OCI-LY3 (cell line): ENCODE measurements at regions not wholly inside any gene's neighbourhood (a gene's known extent, or its start where the extent isn't known, plus 50 kb on each side); places are given as distances from the start of the nearest gene placed in this dataset.
A peak's percentile ranks its signal among the peaks of the same experiment; 100 is the strongest.

ENCODE experiments used
- H2AFZ ChIP-seq: fragments of 200-600, 300-600 bp; shearing (Covaris generic); 2 replicates; pipeline ENCODE4 v1.6.0; 2014; ENCODE audit warnings: antibody characterized with exemption, low read depth, low read length
- H3K27ac ChIP-seq: fragments of 200-600, 300-600 bp; sonication (generic); 2 replicates; pipeline ENCODE4 v1.5.1; 2014; ENCODE audit warnings: mild to moderate bottlenecking, low read length, moderate library complexity, mixed read lengths
- H3K27me3 ChIP-seq: fragments of 200-600, 300-600 bp; sonication (generic); 2 replicates; pipeline ENCODE4 v1.6.1; 2014; ENCODE audit warnings: low read depth, low read length, mixed read lengths
- H3K36me3 ChIP-seq: fragments of 200-600, 300-600 bp; sonication (generic); replicated peaks from 2 replicates; pipeline ENCODE3; 2014; ENCODE audit warnings: low read depth, low read length, mixed read lengths
- H3K4me1 ChIP-seq: fragments of 300-600, 200-600 bp; sonication (generic); 2 replicates; pipeline ENCODE4 v1.6.1; 2014; ENCODE audit warnings: low read length, mixed read lengths
- H3K4me2 ChIP-seq: fragments of 200-600, 300-600 bp; sonication (generic); 2 replicates; pipeline ENCODE4 v1.6.1; 2014; ENCODE audit warnings: low read length, mixed read lengths
- H3K4me3 ChIP-seq: fragments of 300-600, 200-600 bp; sonication (generic); 2 replicates; pipeline ENCODE4 v1.5.1; 2014; ENCODE audit warnings: antibody characterized with exemption, mild to moderate bottlenecking, low read length, moderate library complexity
- H3K79me2 ChIP-seq: fragments of 300-600, 200-600 bp; shearing (Covaris generic); 2 replicates; pipeline ENCODE4 v1.6.1; 2014; ENCODE audit warnings: mild to moderate bottlenecking, low read length, mixed read lengths
- H3K9ac ChIP-seq: fragments of 300-600, 200-600 bp; shearing (Covaris generic); 2 replicates; pipeline ENCODE4 v1.6.0; 2014; ENCODE audit warnings: mild to moderate bottlenecking, low read length, moderate library complexity
- H3K9me3 ChIP-seq: fragments of 200-600, 300-600 bp; shearing (Covaris generic); 2 replicates; pipeline ENCODE4 v1.6.1; 2014; ENCODE audit warnings: low read length, mixed read lengths; ENCODE audit not compliant: insufficient read depth
- H4K20me1 ChIP-seq: fragments of 200-600, 300-600 bp; sonication (generic); 2 replicates; pipeline ENCODE4 v1.6.1; 2016; ENCODE audit warnings: low read length, mixed read lengths; ENCODE audit not compliant: insufficient read depth
- CTCF ChIP-seq: fragments of 200-600, 300-600 bp; sonication (generic); IDR thresholded peaks from 2 replicates; pipeline ENCODE4 v1.5.1; 2014; ENCODE audit warnings: antibody characterized with exemption, low read length, low read depth
- EZH2phosphoT487 ChIP-seq: fragments of 200-600 bp; shearing (Covaris generic); IDR thresholded peaks from 2 replicates; pipeline ENCODE4 v1.6.1; 2018; ENCODE audit warnings: antibody characterized with exemption, mixed run types, low read depth

- TF ChIP-seq CTCF (no peak), EZH2phosphoT487 (no peak)
- no peaks in the 10 kb centered on the region for H3K4me1 ChIP-seq
- no peaks in the 10 kb centered on the region for H3K36me3 ChIP-seq
- H3K27me3 ChIP-seq = no peaks in the 10 kb centered on the region
- no peak overlapping the region for H3K4me2 ChIP-seq
- no peaks in the 10 kb centered on the region for H4K20me1 ChIP-seq
- no peaks in the 10 kb centered on the region for H3K9me3 ChIP-seq
- H2AFZ ChIP-seq = no peak overlapping the region
- no peaks in the 10 kb centered on the region for H3K79me2 ChIP-seq
- H3K27ac ChIP-seq = no peak overlapping the region
- H3K9ac ChIP-seq = no peak overlapping the region
- H3K4me3 ChIP-seq = no peak overlapping the region
These were observed 224.8 kb downstream of the SOCS6 start for GRCh38 chr18:70513502-70514171.

GRCh38 chr18:70507970-70508369, 219.1 kb downstream of the SOCS6 start:
- Histone ChIP-seq H3K27ac (no peak overlapping the region), H3K36me3 (no peaks in the 10 kb centered on the region), H3K27me3 (no peaks in the 10 kb centered on the region), H3K9me3 (no peaks in the 10 kb centered on the region), H4K20me1 (no peaks in the 10 kb centered on the region), H3K79me2 (no peaks in the 10 kb centered on the region), H3K9ac (no peak overlapping the region), H3K4me2 (no peak overlapping the region), H3K4me3 (no peak overlapping the region), H3K4me1 (no peaks in the 10 kb centered on the region), H2AFZ (no peak overlapping the region)
- no peak for TF ChIP-seq EZH2phosphoT487
- no peak for TF ChIP-seq CTCF

GRCh38 chr18:70506511-70506910, 217.7 kb downstream of the SOCS6 start:
- Histone ChIP-seq H3K36me3 (no peaks in the 10 kb centered on the region), H4K20me1 (no peaks in the 10 kb centered on the region), H3K27ac (no peak overlapping the region), H3K4me2 (no peak overlapping the region), H3K9me3 (no peaks in the 10 kb centered on the region), H3K4me1 (no peaks in the 10 kb centered on the region), H3K9ac (no peak overlapping the region), H3K4me3 (no peak overlapping the region), H3K79me2 (no peaks in the 10 kb centered on the region), H3K27me3 (peaks cover 4% of the 10 kb centered on the region; the same call in 1 of the 2 replicates), H2AFZ (0 out of 2 replicates have a peak overlapping the region, but pooled peaks have one; percentile 9)
- TF ChIP-seq CTCF (no peak), EZH2phosphoT487 (no peak)

- H3K36me3 ChIP-seq = no peaks in the 10 kb centered on the region
- TF ChIP-seq EZH2phosphoT487 = no peak
- no peak for TF ChIP-seq CTCF
- H3K9ac ChIP-seq = no peak overlapping the region
- H2AFZ ChIP-seq = no peak overlapping the region
- H3K4me3 ChIP-seq = no peak overlapping the region
- no peaks in the 10 kb centered on the region for H3K79me2 ChIP-seq
- H3K4me1 ChIP-seq = no peaks in the 10 kb centered on the region
- peaks cover 6% of the 10 kb centered on the region; the same call in 1 of the 2 replicates for H3K27me3 ChIP-seq
- H3K27ac ChIP-seq = no peak overlapping the region
- no peaks in the 10 kb centered on the region for H4K20me1 ChIP-seq
- no peaks in the 10 kb centered on the region for H3K9me3 ChIP-seq
- no peak overlapping the region for H3K4me2 ChIP-seq
These were observed 214.2 kb downstream of the SOCS6 start for GRCh38 chr18:70503060-70503459.
